ENCODE measurements at regions not wholly inside any gene's neighbourhood (a gene's known extent, or its start where the extent isn't known, plus 50 kb on each side); places are given as distances from the start of the nearest gene placed in this dataset.

GRCh38 chr14:89720741-89721729, 233.5 kb downstream of the EFCAB11 start:
- CTCF ChIA-PET: interaction anchor here (0.6 to 1.6 kb wide), 3 partner anchors 15 to 1200 kb away, joined by 3 to 6 read pairs (median 4); no protein-coding TSS in a partner anchor
- H3K36me3 ChIP-seq (ENCODE audit: control insufficient read depth, insufficient read depth, low read length): no peaks in the 10 kb centered on the region
- H3K27me3 ChIP-seq (ENCODE audit: control insufficient read depth, insufficient read depth, low read length): no peaks in the 10 kb centered on the region
- POLR2A ChIA-PET: no interaction called here
- no peak overlapping the region for H3K4me3 ChIP-seq (ENCODE audit: low read depth, low read length)
- no peak for DNase-seq (ENCODE audit: low read depth)
- TF ChIP-seq, protein P1, sequence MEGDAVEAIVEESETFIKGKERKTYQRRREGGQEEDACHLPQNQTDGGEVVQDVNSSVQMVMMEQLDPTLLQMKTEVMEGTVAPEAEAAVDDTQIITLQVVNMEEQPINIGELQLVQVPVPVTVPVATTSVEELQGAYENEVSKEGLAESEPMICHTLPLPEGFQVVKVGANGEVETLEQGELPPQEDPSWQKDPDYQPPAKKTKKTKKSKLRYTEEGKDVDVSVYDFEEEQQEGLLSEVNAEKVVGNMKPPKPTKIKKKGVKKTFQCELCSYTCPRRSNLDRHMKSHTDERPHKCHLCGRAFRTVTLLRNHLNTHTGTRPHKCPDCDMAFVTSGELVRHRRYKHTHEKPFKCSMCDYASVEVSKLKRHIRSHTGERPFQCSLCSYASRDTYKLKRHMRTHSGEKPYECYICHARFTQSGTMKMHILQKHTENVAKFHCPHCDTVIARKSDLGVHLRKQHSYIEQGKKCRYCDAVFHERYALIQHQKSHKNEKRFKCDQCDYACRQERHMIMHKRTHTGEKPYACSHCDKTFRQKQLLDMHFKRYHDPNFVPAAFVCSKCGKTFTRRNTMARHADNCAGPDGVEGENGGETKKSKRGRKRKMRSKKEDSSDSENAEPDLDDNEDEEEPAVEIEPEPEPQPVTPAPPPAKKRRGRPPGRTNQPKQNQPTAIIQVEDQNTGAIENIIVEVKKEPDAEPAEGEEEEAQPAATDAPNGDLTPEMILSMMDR (IDR thresholded peaks at IDR 0.05; ENCODE audit: insufficient read depth, low read depth, low read length): no peak

DNA sequence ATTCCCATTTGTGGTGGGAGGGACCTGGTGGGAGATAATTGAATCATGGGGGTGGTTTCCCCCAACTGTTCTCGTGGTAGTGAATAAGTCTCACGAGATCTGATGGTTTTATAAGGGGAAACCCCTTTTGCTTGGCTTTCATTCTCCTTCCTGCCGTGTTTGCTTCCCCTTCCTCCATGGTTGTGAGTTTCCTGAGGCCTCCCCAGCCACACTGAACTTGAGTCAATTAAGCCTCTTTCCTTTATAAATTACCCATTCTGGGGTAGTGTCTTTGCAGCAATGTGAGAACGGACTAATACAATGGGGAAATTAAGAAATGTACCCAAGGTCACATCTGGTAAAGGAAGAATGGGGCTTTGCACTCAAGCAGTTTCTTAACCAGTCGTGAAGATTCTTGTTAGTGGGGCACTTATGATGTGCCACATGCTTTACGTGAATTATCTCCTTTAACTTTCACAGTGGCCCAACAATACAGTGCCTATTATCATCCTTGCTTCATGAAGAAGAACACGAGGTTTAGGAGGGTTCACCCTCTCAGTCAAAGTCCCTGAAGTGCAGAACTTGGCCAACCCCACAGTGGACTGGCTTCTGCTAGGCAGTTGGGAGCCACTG, 234.3 kb downstream of the EFCAB11 start:
- TF ChIP-seq, protein P1 (IDR thresholded peaks at IDR 0.05; ENCODE audit: insufficient read depth, low read depth, low read length): no peak
- POLR2A ChIA-PET: no interaction called here
- CTCF ChIA-PET: interaction anchor here (1.6 kb wide), 1 partner anchor 14 kb away, joined by 6 read pairs; no protein-coding TSS in a partner anchor
- H3K27me3 ChIP-seq (ENCODE audit: control insufficient read depth, insufficient read depth, low read length): no peaks in the 10 kb centered on the region
- no peak overlapping the region for H3K4me3 ChIP-seq (ENCODE audit: low read depth, low read length)
- no peaks in the 10 kb centered on the region for H3K36me3 ChIP-seq (ENCODE audit: control insufficient read depth, insufficient read depth, low read length)
- DNase-seq (ENCODE audit: low read depth): no peak

DNA sequence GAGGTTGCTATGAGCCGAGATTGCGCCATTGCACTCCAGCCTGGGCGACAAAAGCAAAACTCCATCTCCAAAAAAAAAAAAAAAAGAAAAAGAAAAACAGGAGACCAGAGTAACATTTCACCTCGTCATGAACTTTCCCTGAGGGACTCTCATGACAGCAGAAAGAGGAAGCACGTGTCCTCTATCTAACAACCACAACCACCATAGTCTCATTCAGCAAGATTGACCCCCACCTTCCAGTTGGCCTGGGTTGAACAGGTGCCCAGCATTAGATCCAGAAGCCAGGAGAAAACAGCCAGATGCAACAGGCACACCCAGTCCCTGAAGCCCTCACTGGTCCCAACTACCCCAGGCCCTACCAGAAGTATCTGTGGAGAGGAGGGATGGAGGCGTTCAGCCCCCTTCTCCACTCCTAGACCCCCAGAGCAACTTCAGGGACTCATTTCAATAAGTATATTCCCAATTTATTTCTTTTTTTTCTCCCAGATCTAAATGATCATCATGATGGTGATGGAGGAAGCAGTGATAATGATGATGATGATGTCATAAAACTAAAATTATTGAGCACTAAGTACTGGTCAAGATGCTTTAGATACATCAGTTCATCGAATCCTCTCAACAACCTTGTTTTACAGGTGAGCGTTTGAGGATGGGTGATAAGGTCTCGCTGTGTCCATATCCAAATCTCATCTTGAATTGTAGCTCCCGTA, 235.0 kb downstream of the EFCAB11 start:
- TF ChIP-seq, protein P1 (IDR thresholded peaks at IDR 0.05; ENCODE audit: insufficient read depth, low read depth, low read length): no peak
- POLR2A ChIA-PET: no interaction called here
- CTCF ChIA-PET: no interaction called here
- Histone ChIP-seq H3K36me3 (ENCODE audit: control insufficient read depth, insufficient read depth, low read length) (no peaks in the 10 kb centered on the region), H3K27me3 (ENCODE audit: control insufficient read depth, insufficient read depth, low read length) (no peaks in the 10 kb centered on the region), H3K4me3 (ENCODE audit: low read depth, low read length) (no peak overlapping the region)
- no peak for DNase-seq (ENCODE audit: low read depth)

DNA sequence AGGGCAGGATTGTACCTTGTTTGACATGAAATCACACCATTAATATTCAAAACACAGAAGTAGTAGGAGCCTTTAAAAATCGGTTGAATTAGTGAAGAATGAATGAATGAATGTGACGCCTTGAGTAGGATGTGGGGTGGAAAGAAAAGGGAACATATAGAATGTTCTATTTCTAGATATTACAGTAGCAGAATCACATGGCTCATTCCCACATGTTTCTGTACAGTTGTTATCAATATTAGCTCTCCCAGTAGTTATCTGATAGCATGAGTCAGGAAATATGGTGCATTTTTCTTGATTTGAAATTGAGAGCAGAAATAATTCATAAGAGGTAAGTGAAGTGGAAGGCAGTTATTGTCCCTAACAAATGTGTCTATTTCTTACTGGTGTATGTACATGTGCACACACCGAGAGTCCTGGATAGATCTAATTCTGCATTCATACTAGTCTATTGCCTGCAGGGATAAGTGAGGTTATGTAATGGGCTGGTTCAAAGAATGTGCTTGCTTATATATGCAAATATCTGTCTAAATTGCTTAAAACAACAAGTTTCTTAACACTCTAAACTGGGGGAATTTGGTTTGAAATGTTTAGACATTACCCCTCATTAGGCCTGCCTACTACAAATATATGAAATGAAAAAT, 245.4 kb downstream of the EFCAB11 start:
- DNase-seq (ENCODE audit: low read depth): no peak
- H3K27me3 ChIP-seq (ENCODE audit: control insufficient read depth, insufficient read depth, low read length): no peaks in the 10 kb centered on the region
- no peak overlapping the region for H3K4me3 ChIP-seq (ENCODE audit: low read depth, low read length)
- POLR2A ChIA-PET: no interaction called here
- TF ChIP-seq, protein P1 (IDR thresholded peaks at IDR 0.05; ENCODE audit: insufficient read depth, low read depth, low read length): no peak
- H3K36me3 ChIP-seq (ENCODE audit: control insufficient read depth, insufficient read depth, low read length): no peaks in the 10 kb centered on the region
- CTCF ChIA-PET: no interaction called here
